ENCODE measurements at regions not wholly inside any gene's neighbourhood (a gene's known extent, or its start where the extent isn't known, plus 50 kb on each side); places are given as distances from the start of the nearest gene placed in this dataset.

GRCh38 chr5:71907001-71907588 is 188.0 kb downstream of the CARTPT start:
- H4K20me1 ChIP-seq (ENCODE audit: insufficient read depth, low read length): no peaks in the 10 kb centered on the region
- ChIA-PET POLR2A (no interaction called here), CTCF (ENCODE audit: low intra/inter-chr PET ratio, low total read pairs) (no interaction called here)
- no peak overlapping the region for H2AFZ ChIP-seq (ENCODE audit: low read length)
- H3K9ac ChIP-seq (ENCODE audit: insufficient read depth, low read depth, low read length): no peak overlapping the region
- H3K27me3 ChIP-seq (ENCODE audit: control insufficient read depth in 1 of 2, insufficient read depth in 2 of 2, low read length in 2 of 2): no peaks in the 10 kb centered on the region
- in situ Hi-C loops (cut with HindIII; ENCODE audit: extremely low pct_ligation_motif_present, low pct_unique_long_range_greater_than_20kb): no loop called here
- H3K4me2 ChIP-seq (ENCODE audit: low read depth, low read length): no peak overlapping the region
- no peaks in the 10 kb centered on the region for H3K36me3 ChIP-seq (replicated peaks in 1 of 2; ENCODE audit: control insufficient read depth in 1 of 2, insufficient read depth in 2 of 2, low read length in 2 of 2)
- intact Hi-C loops (cut with micrococcal nuclease; ENCODE audit: unreplicated experiment): no loop called here
- DNase-seq (ENCODE audit: low spot score) (no peak), ATAC-seq (no peak), FAIRE-seq (no peak)
- no peak for TF ChIP-seq ZNF780A (CRISPR knock-in tag; IDR thresholded peaks at IDR 0.05)
- TF ChIP-seq E2F5 (CRISPR knock-in tag; conservative IDR thresholded peaks at IDR 0.05): no peak
- TF ChIP-seq ZNF44 (CRISPR knock-in tag; IDR thresholded peaks at IDR 0.05): no peak
- no peak overlapping the region for H3K27ac ChIP-seq (ENCODE audit: extremely low read length, insufficient read depth, low read length)
- WGBS (ENCODE audit: low lambda C conversion rate): 32% methylated on average over 3 of the region's 3 CpGs
- H3K9me3 ChIP-seq (ENCODE audit: low read length): no peaks in the 10 kb centered on the region
- H3K4me3 ChIP-seq (replicated peaks in 1 of 3; ENCODE audit: insufficient read depth in 1 of 3, low read depth in 2 of 3, low read length in 3 of 3): no peak overlapping the region
- no TSS peak for BruUV-seq (replicated peaks)
- peaks cover 7% of the 10 kb centered on the region for H3K4me1 ChIP-seq (ENCODE audit: insufficient read depth, low read length)
- H3K79me2 ChIP-seq (ENCODE audit: insufficient read depth, low read length): no peaks in the 10 kb centered on the region

GRCh38 chr5:71907608-71908145 is 188.6 kb downstream of the CARTPT start:
- Histone ChIP-seq H3K4me1 (ENCODE audit: insufficient read depth, low read length) (peaks cover 7% of the 10 kb centered on the region), H3K27ac (ENCODE audit: extremely low read length, insufficient read depth, low read length) (no peak overlapping the region), H3K27me3 (ENCODE audit: control insufficient read depth in 1 of 2, insufficient read depth in 2 of 2, low read length in 2 of 2) (no peaks in the 10 kb centered on the region), H3K4me3 (replicated peaks in 1 of 3; ENCODE audit: insufficient read depth in 1 of 3, low read depth in 2 of 3, low read length in 3 of 3) (no peak overlapping the region), H3K9ac (ENCODE audit: insufficient read depth, low read depth, low read length) (no peak overlapping the region), H3K4me2 (ENCODE audit: low read depth, low read length) (no peak overlapping the region), H3K9me3 (ENCODE audit: low read length) (no peaks in the 10 kb centered on the region), H4K20me1 (ENCODE audit: insufficient read depth, low read length) (no peaks in the 10 kb centered on the region), H2AFZ (ENCODE audit: low read length) (no peak overlapping the region), H3K79me2 (ENCODE audit: insufficient read depth, low read length) (no peaks in the 10 kb centered on the region), H3K36me3 (replicated peaks in 1 of 2; ENCODE audit: control insufficient read depth in 1 of 2, insufficient read depth in 2 of 2, low read length in 2 of 2) (no peaks in the 10 kb centered on the region)
- CTCF ChIA-PET (ENCODE audit: low intra/inter-chr PET ratio, low total read pairs): no interaction called here
- no TSS peak for BruUV-seq (replicated peaks)
- POLR2A ChIA-PET: no interaction called here
- 44% methylated on average over 4 of the region's 4 CpGs for WGBS (ENCODE audit: low lambda C conversion rate)
- intact Hi-C loops (cut with micrococcal nuclease; ENCODE audit: unreplicated experiment) (no loop called here), in situ Hi-C loops (cut with HindIII; ENCODE audit: extremely low pct_ligation_motif_present, low pct_unique_long_range_greater_than_20kb) (no loop called here)
- FAIRE-seq (no peak), ATAC-seq (no peak), DNase-seq (ENCODE audit: low spot score) (no peak)
- TF ChIP-seq ARHGAP35 (CRISPR knock-in tag; IDR thresholded peaks at IDR 0.05; ENCODE audit: borderline replicate concordance): no peak
- TF ChIP-seq KDM5B (CRISPR knock-in tag; IDR thresholded peaks at IDR 0.05; ENCODE audit: borderline replicate concordance): no peak
- no peak for TF ChIP-seq ZNF629 (CRISPR knock-in tag; conservative IDR thresholded peaks at IDR 0.05)
- no peak for TF ChIP-seq ZNF44 (CRISPR knock-in tag; IDR thresholded peaks at IDR 0.05)
- no peak for TF ChIP-seq KLF15 (CRISPR knock-in tag; IDR thresholded peaks at IDR 0.05; ENCODE audit: borderline replicate concordance)
- no peak for TF ChIP-seq ZNF256 (CRISPR knock-in tag; conservative IDR thresholded peaks at IDR 0.05)
- TF ChIP-seq ZSCAN29 (CRISPR knock-in tag; conservative IDR thresholded peaks at IDR 0.05): no peak
- TF ChIP-seq MTF2 (CRISPR knock-in tag; IDR thresholded peaks at IDR 0.05; ENCODE audit: borderline replicate concordance): no peak
- TF ChIP-seq ZNF24 (IDR thresholded peaks at IDR 0.05): no peak
- TF ChIP-seq NCOR1 (IDR thresholded peaks at IDR 0.05; ENCODE audit: borderline replicate concordance, low read length): no peak
- no peak for TF ChIP-seq SATB2 (CRISPR knock-in tag; IDR thresholded peaks at IDR 0.05)
- no peak for TF ChIP-seq ZBTB44 (CRISPR knock-in tag; IDR thresholded peaks at IDR 0.05)
